Transverse colon (tissue), 3 donors: ENCODE measurements at regions not wholly inside any gene's neighbourhood (a gene's known extent, or its start where the extent isn't known, plus 50 kb on each side); places are given as distances from the start of the nearest gene placed in this dataset.

Source experiments
- CTCF ChIP-seq, 5 experiments: fragments of 200-600 bp in 3 of 5; fragments of 450-650 bp in 2 of 5; sonication (generic) in 3 of 5; IDR thresholded peaks; 1 replicate in 2 of 5; 2 replicates in 3 of 5; pipeline ENCODE4 v1.5.1; 2016 to 2017; ENCODE audit warnings: antibody characterized with exemption in 5 of 5, inconsistent platforms in 3 of 5, mild to moderate bottlenecking in 2 of 5, moderate library complexity in 1 of 5
- EP300 ChIP-seq: sonication (generic); formaldehyde crosslinking; IDR thresholded peaks from one replicate; pipeline ENCODE4 v1.6.1; 2017; ENCODE audit warnings: antibody characterized with exemption, low read depth
- POLR2A ChIP-seq: fragments of 450-650 bp; IDR thresholded peaks from one replicate; pipeline ENCODE4 v1.6.1; 2016; ENCODE audit warnings: antibody characterized with exemption, mild to moderate bottlenecking, moderate library complexity

- TF ChIP-seq POLR2A (no peak), CTCF (IDR thresholded peaks at IDR 0.05) (no peak), EP300 (no peak)
Observed at GRCh38 chrX:122119361-122119760, 1064.7 kb upstream of the GRIA3 start.
